GM12874 (cell line): ENCODE measurements at regions not wholly inside any gene's neighbourhood (a gene's known extent, or its start where the extent isn't known, plus 50 kb on each side); places are given as distances from the start of the nearest gene placed in this dataset.

Experiments
- TF ChIP-seq, protein P1 (sequence below): IDR thresholded peaks from 2 replicates; pipeline ENCODE4 v1.5.1; 2011; ENCODE audit warnings: low read depth, mild to moderate bottlenecking, control low read depth, low read length, moderate library complexity; ENCODE audit not compliant: insufficient read depth

DNA sequence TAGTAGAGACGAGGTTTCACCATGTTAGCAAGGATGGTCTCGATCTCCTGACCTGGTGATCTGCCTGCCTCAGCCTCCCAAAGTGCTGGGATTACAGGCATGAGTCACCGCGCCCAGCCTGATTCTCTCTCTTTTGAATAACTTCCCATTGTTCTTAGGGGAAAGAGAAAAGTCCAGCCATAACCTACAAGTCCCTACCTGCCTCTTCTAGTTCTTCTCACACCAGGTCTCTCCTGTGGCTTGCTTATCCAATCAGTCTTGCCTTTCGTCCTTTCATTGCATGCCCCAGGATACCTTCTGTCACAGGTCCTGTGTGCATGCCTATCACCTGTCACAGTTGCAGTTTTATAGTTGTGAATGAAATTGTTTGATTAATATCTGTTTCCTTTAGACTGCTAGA, 148.1 kb downstream of the SLC4A3 start:
- TF ChIP-seq, protein P1, sequence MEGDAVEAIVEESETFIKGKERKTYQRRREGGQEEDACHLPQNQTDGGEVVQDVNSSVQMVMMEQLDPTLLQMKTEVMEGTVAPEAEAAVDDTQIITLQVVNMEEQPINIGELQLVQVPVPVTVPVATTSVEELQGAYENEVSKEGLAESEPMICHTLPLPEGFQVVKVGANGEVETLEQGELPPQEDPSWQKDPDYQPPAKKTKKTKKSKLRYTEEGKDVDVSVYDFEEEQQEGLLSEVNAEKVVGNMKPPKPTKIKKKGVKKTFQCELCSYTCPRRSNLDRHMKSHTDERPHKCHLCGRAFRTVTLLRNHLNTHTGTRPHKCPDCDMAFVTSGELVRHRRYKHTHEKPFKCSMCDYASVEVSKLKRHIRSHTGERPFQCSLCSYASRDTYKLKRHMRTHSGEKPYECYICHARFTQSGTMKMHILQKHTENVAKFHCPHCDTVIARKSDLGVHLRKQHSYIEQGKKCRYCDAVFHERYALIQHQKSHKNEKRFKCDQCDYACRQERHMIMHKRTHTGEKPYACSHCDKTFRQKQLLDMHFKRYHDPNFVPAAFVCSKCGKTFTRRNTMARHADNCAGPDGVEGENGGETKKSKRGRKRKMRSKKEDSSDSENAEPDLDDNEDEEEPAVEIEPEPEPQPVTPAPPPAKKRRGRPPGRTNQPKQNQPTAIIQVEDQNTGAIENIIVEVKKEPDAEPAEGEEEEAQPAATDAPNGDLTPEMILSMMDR = no peak

DNA sequence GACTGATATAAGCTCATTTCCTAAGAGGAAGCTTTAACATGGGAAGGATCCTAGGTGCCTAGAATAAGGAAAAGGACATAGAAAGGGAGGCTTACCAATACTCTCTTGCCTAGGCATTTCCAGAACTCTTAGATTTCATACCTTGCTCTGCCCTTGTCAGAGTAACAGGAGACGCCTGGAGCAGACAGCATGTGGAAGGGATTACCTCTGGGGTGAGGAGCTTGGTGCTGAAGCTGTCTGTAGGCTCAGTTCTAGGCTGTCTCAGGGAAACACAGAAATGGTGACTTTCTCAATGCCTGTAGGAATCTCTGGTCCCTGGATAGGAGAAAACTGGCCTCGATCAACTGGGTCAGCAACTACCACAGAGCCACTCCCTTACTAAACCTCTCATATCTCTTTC, 150.0 kb downstream of the SLC4A3 start:
- TF ChIP-seq, protein P1 = no peak

DNA sequence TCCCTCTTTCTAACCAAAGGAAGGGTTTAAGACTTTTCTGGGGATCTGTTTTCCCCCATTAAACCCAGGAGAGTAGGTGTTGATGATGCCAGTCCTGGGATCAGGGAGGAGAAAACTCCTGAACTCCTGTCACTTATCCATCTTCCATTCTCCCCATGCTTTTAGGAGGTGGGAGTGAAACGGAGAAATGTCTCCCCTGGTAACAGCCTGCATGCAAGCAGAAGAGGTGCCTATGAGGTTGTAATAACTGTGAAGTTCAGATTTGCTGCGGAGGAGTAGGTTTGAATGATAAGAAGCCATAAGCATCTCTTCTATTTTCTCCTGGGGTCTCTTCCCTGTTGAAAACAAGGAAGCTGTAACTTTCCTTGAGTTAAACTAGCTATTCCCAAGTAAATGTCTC, 150.8 kb downstream of the SLC4A3 start:
- TF ChIP-seq, protein P1 = no peak

DNA sequence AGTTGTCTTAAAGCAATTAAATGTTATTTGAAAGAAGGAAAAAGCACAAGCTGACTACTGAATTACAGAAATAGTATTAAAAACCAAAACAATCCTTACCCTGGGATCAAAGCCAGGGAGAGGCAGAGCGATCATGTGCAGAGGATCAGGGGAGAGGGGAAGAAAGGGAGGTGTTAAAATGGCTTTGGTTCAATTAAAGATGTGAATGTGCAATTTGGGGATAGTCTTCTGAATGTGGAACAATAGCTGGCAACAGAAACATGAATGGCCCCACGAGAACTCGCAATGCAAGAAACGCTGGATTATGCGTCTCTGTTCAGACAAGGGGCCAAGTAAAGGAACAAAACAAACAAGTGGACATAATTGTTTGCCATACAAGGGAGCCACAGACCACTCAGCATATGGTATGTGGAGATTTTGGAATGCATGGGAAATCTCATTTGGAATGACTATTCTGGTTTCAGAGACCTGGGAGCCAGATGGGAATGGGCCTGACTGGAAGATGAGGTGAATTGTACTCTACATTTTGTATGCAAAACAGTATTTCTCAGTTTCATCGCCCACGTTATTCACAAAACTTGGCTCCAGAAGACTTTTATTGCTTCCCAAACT, 155.4 kb downstream of the SLC4A3 start:
- TF ChIP-seq, protein P1 = no peak

DNA sequence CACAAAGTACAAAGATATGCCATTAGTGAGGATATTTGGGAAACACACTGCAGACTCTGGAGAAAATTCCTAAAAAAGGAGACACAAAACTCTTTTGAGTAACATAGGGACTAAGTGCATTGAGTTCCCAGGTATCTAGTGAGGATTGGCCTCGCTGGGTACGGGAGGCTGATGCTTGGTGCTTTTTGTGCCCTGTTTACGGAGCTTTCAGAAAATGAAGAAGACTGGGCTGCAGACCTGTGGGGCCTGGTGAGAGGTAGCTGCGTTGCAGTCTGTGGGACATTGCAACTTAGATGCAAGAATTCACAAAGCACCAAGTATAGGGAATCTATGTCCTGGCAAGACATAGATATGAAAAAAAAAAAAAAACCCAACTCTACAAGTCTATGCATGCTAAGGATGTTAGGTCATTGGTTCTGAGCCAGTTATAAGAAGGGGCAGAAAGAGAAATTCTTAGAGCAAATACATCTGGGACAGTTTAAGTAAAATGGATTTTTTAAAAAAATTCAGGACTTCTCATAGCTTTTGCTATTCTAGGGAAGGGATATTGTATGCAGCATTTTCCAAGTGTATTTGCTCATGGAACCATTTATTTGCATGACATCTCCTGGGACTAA, 156.0 kb downstream of the SLC4A3 start:
- TF ChIP-seq, protein P1 = no peak

DNA sequence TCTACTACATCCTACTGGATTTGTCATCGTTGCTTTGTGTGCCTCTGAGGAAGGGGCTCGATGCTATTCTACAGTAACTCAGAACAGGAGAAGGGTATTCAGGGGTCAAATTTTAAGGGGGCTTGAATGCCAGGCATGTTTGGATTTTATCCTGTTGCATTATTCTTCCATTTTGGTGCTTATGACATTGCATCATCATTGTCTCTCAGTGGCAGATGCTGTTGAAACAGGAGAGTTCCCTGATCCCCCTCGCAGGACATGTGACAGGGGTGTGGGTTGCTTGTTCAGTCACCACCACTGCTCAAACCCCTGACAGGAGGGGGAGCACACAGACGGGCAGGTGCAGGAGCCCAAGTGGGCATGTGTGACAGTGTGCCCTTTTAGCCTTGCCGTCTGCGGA, 156.7 kb downstream of the SLC4A3 start:
- TF ChIP-seq, protein P1 = no peak

DNA sequence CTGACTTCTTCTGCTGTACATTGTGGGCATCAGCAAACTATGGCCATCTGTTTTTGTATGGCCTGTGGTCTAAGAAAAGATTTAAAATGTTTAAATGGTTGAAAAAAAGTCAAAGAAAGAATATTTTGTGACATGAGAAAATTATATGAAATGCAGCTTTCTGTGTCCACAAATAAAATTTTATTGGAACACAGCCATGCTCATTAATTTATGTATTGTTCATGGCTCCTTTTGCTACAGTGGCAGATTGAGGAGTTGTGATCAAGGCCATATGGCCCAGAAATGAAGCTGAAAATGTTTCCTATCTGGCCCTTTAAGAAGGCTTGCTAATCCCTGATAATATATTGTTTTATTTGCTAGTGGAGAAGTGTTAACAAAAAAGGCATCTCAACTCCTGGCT, 162.0 kb downstream of the SLC4A3 start:
- TF ChIP-seq, protein P1 = no peak
